GM12878 (cell line): ENCODE measurements at regions not wholly inside any gene's neighbourhood (a gene's known extent, or its start where the extent isn't known, plus 50 kb on each side); places are given as distances from the start of the nearest gene placed in this dataset.

ENCODE experiments used
- ATAC-seq: fragments of 200-7000 bp; cut with Tn5 transposase; 3 replicates; pipeline ENCODE4 v1.9.1; 2020; ENCODE audit warnings: mild to moderate bottlenecking, moderate library complexity
- BruUV-seq: library from RNA; stranded (reverse); fragments of 400-500 nt; replicated peaks from 2 replicates; lab custom pipeline; 2021; lab: Mats Ljungman, UMichigan
- CTCF ChIA-PET: fragments of 300-600 bp; sonication (Branson Sonifier 250); formaldehyde crosslinking; extraction: SDS; loops from one replicate; lab custom pipeline; 2021; ENCODE audit warnings: inconsistent platforms; lab: Yijun Ruan, JAX
- POLR2A ChIA-PET: fragments of 350-600 bp; formaldehyde crosslinking; extraction: SDS; loops from one replicate; lab custom pipeline; 2021; ENCODE audit warnings: inconsistent platforms; lab: Charles Lee
- RAD21 ChIA-PET: fragments of 300-600 bp; sonication (Branson Sonifier 250); formaldehyde crosslinking; loops from one replicate; lab custom pipeline; 2023; ENCODE audit warnings: antibody characterized with exemption; ENCODE audit not compliant: unreplicated experiment; lab: Charles Lee
- SMC1A ChIA-PET: fragments of 300-600 bp; sonication (Branson Sonifier 250); formaldehyde crosslinking; loops from one replicate; lab custom pipeline; 2023; ENCODE audit not compliant: unreplicated experiment, uncharacterized antibody; lab: Charles Lee
- DNase-seq: peaks from one replicate; pipeline ENCODE4 v3.0.0-alpha.2; 2011; ENCODE audit warnings: low read depth, low spot score
- FAIRE-seq: peaks from 3 replicates; lab custom pipeline; 2011; peaks lifted over from hg19 to GRCh38; lab: Jason Lieb, UNC
- H2AFZ ChIP-seq: 2 replicates; pipeline ENCODE4 v1.6.0; 2011; ENCODE audit warnings: low read depth, low read length, control low read depth; ENCODE audit not compliant: control insufficient read depth
- H3K27ac ChIP-seq: 2 replicates; pipeline ENCODE4 v1.5.1; 2011; ENCODE audit warnings: control low read depth; ENCODE audit not compliant: control insufficient read depth, insufficient read depth
- H3K27me3 ChIP-seq, 2 experiments: replicated peaks in 1 of 2; 2 replicates each; pipeline versions ENCODE4 v1.6.0 to v1.6.1; 2011; ENCODE audit warnings: low read length in 1 of 2; ENCODE audit not compliant: control insufficient read depth in 2 of 2, insufficient read depth in 2 of 2
- H3K36me3 ChIP-seq, 2 experiments: 2 replicates each; pipeline ENCODE4 v1.5.1; 2011; ENCODE audit warnings: low read length in 1 of 2; ENCODE audit not compliant: control insufficient read depth in 2 of 2, insufficient read depth in 2 of 2
- H3K4me1 ChIP-seq: 2 replicates; pipeline ENCODE4 v1.6.1; 2011; ENCODE audit warnings: mild to moderate bottlenecking, low read length, moderate library complexity, mixed read lengths; ENCODE audit not compliant: control insufficient read depth, insufficient read depth
- H3K4me2 ChIP-seq: 2 replicates; pipeline ENCODE4 v1.6.0; 2011; ENCODE audit warnings: control low read depth; ENCODE audit not compliant: control insufficient read depth, insufficient read depth
- H3K4me3 ChIP-seq: fragments of 200-600 bp; sonication (generic); 2 replicates; pipeline ENCODE4 v1.5.1; 2016
- H3K79me2 ChIP-seq: 2 replicates; pipeline ENCODE4 v1.6.0; 2011; ENCODE audit warnings: low read length; ENCODE audit not compliant: control insufficient read depth, insufficient read depth
- H3K9ac ChIP-seq: 2 replicates; pipeline ENCODE4 v1.8.0; 2011; ENCODE audit warnings: low read length, control low read depth, mixed read lengths; ENCODE audit not compliant: control insufficient read depth, insufficient read depth
- H3K9me3 ChIP-seq: replicated peaks from 3 replicates; pipeline ENCODE4 v1.5.1; 2011; ENCODE audit warnings: mild to moderate bottlenecking, low read length; ENCODE audit not compliant: control insufficient read depth, insufficient read depth
- H4K20me1 ChIP-seq: 2 replicates; pipeline ENCODE4 v1.6.0; 2011; ENCODE audit not compliant: control insufficient read depth, insufficient read depth
- CTCF ChIP-seq, 3 experiments: IDR thresholded peaks in 2 of 3; conservative IDR thresholded peaks in 1 of 3; 2 replicates each; pipeline ENCODE4 v1.5.1; 2011; ENCODE audit warnings: low read depth in 3 of 3, low read length in 3 of 3, mild to moderate bottlenecking in 3 of 3, control low read depth in 2 of 3, moderate library complexity in 2 of 3, inconsistent platforms in 1 of 3, mixed read lengths in 1 of 3; ENCODE audit not compliant: control insufficient read depth in 2 of 3, insufficient read depth in 1 of 3; ENCODE audit errors: extremely low read depth in 1 of 3
- GABPA ChIP-seq: IDR thresholded peaks from 2 replicates; pipeline ENCODE4 v1.6.1; 2014; ENCODE audit warnings: antibody characterized with exemption, low read depth, mild to moderate bottlenecking, inconsistent platforms
- MTA3 ChIP-seq: IDR thresholded peaks from 2 replicates; pipeline ENCODE4 v1.6.1; 2012; ENCODE audit warnings: low read length, inconsistent platforms, borderline replicate concordance
- MYC ChIP-seq: IDR thresholded peaks from 2 replicates; pipeline ENCODE4 v1.6.1; 2011; ENCODE audit warnings: mild to moderate bottlenecking, low read length, moderate library complexity, inconsistent platforms; ENCODE audit not compliant: insufficient read depth, insufficient replicate concordance, insufficient read length, severe bottlenecking
- NFXL1 ChIP-seq: fragments of 450-650 bp; IDR thresholded peaks from 2 replicates; pipeline ENCODE4 v1.6.1; 2017; ENCODE audit warnings: antibody characterized with exemption, mild to moderate bottlenecking, borderline replicate concordance
- NKRF ChIP-seq: fragments of 450-650 bp; conservative IDR thresholded peaks from 2 replicates; pipeline ENCODE4 v1.6.1; 2017; ENCODE audit warnings: mild to moderate bottlenecking, moderate library complexity
- NR2F1 ChIP-seq: fragments of 450-650 bp; conservative IDR thresholded peaks from 2 replicates; pipeline ENCODE4 v1.6.1; 2017; ENCODE audit warnings: mild to moderate bottlenecking
- POLR2A ChIP-seq: IDR thresholded peaks from 2 replicates; pipeline ENCODE4 v1.6.1; 2011; ENCODE audit warnings: low read depth, mild to moderate bottlenecking, low read length
- POU2F2 ChIP-seq: IDR thresholded peaks from 3 replicates; pipeline ENCODE4 v1.6.1; 2011; ENCODE audit warnings: low read depth, mild to moderate bottlenecking, low read length, borderline replicate concordance
- SMARCA5 ChIP-seq: fragments of 450-650 bp; IDR thresholded peaks from 2 replicates; pipeline ENCODE4 v1.6.1; 2017; ENCODE audit warnings: mild to moderate bottlenecking
- SRF ChIP-seq, 2 experiments: IDR thresholded peaks; 2 replicates each; pipeline ENCODE4 v1.6.1; 2011; ENCODE audit warnings: low read depth in 2 of 2, low read length in 2 of 2, mild to moderate bottlenecking in 1 of 2, moderate library complexity in 1 of 2
- ZNF592 ChIP-seq: fragments of 450-650 bp; IDR thresholded peaks from 2 replicates; pipeline ENCODE4 v1.6.1; 2017; ENCODE audit warnings: mild to moderate bottlenecking, moderate library complexity
- WGBS: methylation state at CpG from one replicate; pipeline ENCODE4 v1.1.6; 2016; ENCODE audit warnings: low lambda C conversion rate; ENCODE audit not compliant: insufficient replicate concordance, insufficient coverage; ENCODE audit errors: missing lambda C conversion rate; 5-methylcytosine and 5-hydroxymethylcytosine counted together
- in situ Hi-C: fragments of 300-500 bp; cut with MboI; formaldehyde crosslinking; loops from 9 replicates; pipeline ENCODE4 v1.14.3; 2018; ENCODE audit warnings: mixed read lengths
- intact Hi-C: fragments of 100-400 bp; cut with micrococcal nuclease; formaldehyde crosslinking; loops from one replicate; pipeline ENCODE4 v1.14.2; 2022; ENCODE audit not compliant: unreplicated experiment
- TF ChIP-seq, protein P1 (sequence below): fragments of 450-650 bp; IDR thresholded peaks from 2 replicates; pipeline ENCODE4 v1.6.1; 2017; ENCODE audit warnings: low read depth, mild to moderate bottlenecking, moderate library complexity

DNA sequence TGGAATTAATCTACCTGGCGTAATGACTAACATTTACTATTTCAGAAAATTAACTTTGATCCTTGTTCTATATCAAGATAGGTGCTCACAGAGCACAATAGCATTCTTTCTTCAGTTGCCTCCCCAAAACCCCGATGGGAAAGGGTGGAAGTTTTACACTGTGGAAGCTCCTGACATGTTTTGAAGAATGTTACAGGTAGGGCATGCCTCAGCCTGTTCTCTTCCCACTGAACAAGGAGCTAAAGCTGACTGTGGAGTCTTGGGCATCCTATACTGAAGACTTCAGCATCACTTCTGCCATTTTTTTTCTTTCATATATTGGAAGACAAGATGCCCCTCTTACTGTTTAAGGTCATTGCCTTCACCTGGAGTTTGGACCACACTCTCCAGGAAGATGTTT lies 211.2 kb downstream of the SPP2 start (continued):
- TF ChIP-seq, protein P1, sequence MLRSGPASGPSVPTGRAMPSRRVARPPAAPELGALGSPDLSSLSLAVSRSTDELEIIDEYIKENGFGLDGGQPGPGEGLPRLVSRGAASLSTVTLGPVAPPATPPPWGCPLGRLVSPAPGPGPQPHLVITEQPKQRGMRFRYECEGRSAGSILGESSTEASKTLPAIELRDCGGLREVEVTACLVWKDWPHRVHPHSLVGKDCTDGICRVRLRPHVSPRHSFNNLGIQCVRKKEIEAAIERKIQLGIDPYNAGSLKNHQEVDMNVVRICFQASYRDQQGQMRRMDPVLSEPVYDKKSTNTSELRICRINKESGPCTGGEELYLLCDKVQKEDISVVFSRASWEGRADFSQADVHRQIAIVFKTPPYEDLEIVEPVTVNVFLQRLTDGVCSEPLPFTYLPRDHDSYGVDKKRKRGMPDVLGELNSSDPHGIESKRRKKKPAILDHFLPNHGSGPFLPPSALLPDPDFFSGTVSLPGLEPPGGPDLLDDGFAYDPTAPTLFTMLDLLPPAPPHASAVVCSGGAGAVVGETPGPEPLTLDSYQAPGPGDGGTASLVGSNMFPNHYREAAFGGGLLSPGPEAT = no peak
- no peak for TF ChIP-seq MTA3
- no peak for TF ChIP-seq CTCF (IDR thresholded peaks at IDR 0.05 in 2 of 3, conservative IDR thresholded peaks at IDR 0.05 in 1 of 3; ENCODE audit: control insufficient read depth in 2 of 3, extremely low read depth in 1 of 3, insufficient read depth in 1 of 3, low read depth in 3 of 3, low read length in 3 of 3)
- TF ChIP-seq MYC = no peak
- TF ChIP-seq SMARCA5 = no peak
- no peak for TF ChIP-seq POU2F2

GRCh38 chr2:234259440-234259839 lies 208.9 kb downstream of the SPP2 start:
- H3K4me3 ChIP-seq = no peak overlapping the region
- H3K4me2 ChIP-seq = no peak overlapping the region
- H3K27ac ChIP-seq = no peak overlapping the region
- no peaks in the 10 kb centered on the region for H3K4me1 ChIP-seq
- H3K27me3 ChIP-seq = no peaks in the 10 kb centered on the region; a peak in 1 of 4 replicates
- no peaks in the 10 kb centered on the region for H4K20me1 ChIP-seq
- no peaks in the 10 kb centered on the region for H3K79me2 ChIP-seq
- FAIRE-seq = no peak
- no TSS peak for BruUV-seq
- 45% methylated on average over 2 of the region's 2 CpGs for WGBS
- ATAC-seq = no peak
- H3K9ac ChIP-seq = no peak overlapping the region
- no peaks in the 10 kb centered on the region for H3K36me3 ChIP-seq
- H3K9me3 ChIP-seq = no peaks in the 10 kb centered on the region
- SMC1A ChIA-PET = no interaction called here
- H2AFZ ChIP-seq = no peak overlapping the region
- intact Hi-C loops (no loop called here), in situ Hi-C loops (no loop called here)
- CTCF ChIA-PET = no interaction called here
- no peak for TF ChIP-seq GABPA
- no peak for TF ChIP-seq NKRF
- TF ChIP-seq NR2F1 = no peak
- no peak for TF ChIP-seq SRF (IDR thresholded peaks at IDR 0.05; ENCODE audit: low read depth in 2 of 2, low read length in 2 of 2)
- TF ChIP-seq ZNF592 = no peak
- TF ChIP-seq NFXL1 = no peak
- TF ChIP-seq POLR2A = no peak
- DNase-seq = no peak
- POLR2A ChIA-PET = no interaction called here
- RAD21 ChIA-PET = no interaction called here
